Stomach (tissue), 4 donors: ENCODE measurements at regions not wholly inside any gene's neighbourhood (a gene's known extent, or its start where the extent isn't known, plus 50 kb on each side); places are given as distances from the start of the nearest gene placed in this dataset.

ENCODE experiments used
- EP300 ChIP-seq: sonication (generic); formaldehyde crosslinking; IDR thresholded peaks from one replicate; pipeline ENCODE4 v1.6.1; 2017; ENCODE audit warnings: antibody characterized with exemption
- POLR2A ChIP-seq, 4 donors: fragments of 450-650 bp; IDR thresholded peaks; one replicate each; pipeline ENCODE4 v1.6.1; 2016; ENCODE audit warnings: antibody characterized with exemption in 4 of 4, control low read depth in 2 of 4, mild to moderate bottlenecking in 1 of 4, moderate library complexity in 1 of 4
- POLR2AphosphoS5 ChIP-seq, 3 donors: sonication (generic); formaldehyde crosslinking; IDR thresholded peaks; one replicate each; pipeline ENCODE4 v1.6.1; 2016; ENCODE audit warnings: antibody characterized with exemption in 3 of 3
- TF ChIP-seq, protein P1 (sequence below), 7 experiments: fragments of 450-650 bp in 4 of 7; fragments of 200-600 bp in 3 of 7; sonication (generic) in 3 of 7; IDR thresholded peaks; one replicate each; pipeline ENCODE4 v1.5.1; 2016 to 2019; ENCODE audit warnings: antibody characterized with exemption in 7 of 7, control low read depth in 2 of 7, mild to moderate bottlenecking in 1 of 7

DNA sequence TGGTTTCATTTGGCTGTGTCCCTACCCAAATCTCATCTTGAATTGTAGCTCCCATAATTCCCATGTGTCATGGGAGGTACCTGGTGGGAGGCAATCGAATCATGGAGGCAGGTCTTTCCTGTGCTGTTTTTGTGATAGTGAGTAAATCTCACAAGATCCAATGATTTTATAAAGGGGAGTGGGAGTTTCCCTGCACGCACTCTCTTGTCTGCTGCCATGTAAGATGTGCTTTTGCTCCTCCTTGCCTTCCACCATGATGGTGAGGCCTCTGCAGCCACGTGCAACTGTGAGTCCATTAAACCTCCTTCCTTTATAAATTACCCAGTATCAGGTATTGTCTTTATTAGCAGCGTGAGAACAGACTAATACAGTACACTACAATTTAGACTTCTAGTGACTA, 67.5 kb upstream of the LINC01488 start:
- TF ChIP-seq POLR2AphosphoS5 (IDR thresholded peaks at IDR 0.05): no peak
- TF ChIP-seq, protein P1, sequence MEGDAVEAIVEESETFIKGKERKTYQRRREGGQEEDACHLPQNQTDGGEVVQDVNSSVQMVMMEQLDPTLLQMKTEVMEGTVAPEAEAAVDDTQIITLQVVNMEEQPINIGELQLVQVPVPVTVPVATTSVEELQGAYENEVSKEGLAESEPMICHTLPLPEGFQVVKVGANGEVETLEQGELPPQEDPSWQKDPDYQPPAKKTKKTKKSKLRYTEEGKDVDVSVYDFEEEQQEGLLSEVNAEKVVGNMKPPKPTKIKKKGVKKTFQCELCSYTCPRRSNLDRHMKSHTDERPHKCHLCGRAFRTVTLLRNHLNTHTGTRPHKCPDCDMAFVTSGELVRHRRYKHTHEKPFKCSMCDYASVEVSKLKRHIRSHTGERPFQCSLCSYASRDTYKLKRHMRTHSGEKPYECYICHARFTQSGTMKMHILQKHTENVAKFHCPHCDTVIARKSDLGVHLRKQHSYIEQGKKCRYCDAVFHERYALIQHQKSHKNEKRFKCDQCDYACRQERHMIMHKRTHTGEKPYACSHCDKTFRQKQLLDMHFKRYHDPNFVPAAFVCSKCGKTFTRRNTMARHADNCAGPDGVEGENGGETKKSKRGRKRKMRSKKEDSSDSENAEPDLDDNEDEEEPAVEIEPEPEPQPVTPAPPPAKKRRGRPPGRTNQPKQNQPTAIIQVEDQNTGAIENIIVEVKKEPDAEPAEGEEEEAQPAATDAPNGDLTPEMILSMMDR (IDR thresholded peaks at IDR 0.05): no peak
- TF ChIP-seq POLR2A (IDR thresholded peaks at IDR 0.05): no peak
- no peak for TF ChIP-seq EP300
